ENCODE measurements at regions not wholly inside any gene's neighbourhood (a gene's known extent, or its start where the extent isn't known, plus 50 kb on each side); places are given as distances from the start of the nearest gene placed in this dataset.

DNA sequence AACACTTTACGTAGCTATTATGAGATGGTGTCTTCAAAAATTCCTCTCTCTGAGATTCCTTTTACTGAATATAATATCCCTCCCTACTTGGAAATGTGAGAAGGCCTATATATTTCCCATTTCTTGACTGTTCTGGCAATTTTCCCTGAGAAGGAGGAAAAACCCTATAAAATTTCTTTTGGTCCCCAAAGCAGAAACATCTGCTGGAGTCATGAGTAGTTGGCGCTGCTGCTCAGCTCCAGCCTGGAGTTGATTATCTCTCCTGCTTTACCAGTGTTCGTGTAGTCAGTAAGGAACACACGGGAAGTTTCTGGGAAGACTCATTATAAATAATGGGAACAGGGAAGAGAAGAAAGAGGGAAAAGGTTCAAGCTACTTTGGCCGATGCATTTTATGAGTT lies 680.1 kb downstream of the EPHA3 start:
- intact Hi-C loops (cut with micrococcal nuclease), result no loop called here
- no peak overlapping the region for H3K27ac ChIP-seq (replicated peaks)
- H3K9me3 ChIP-seq (replicated peaks), result no peaks in the 10 kb centered on the region
- no peaks in the 10 kb centered on the region for H3K4me1 ChIP-seq
- TF ChIP-seq, protein P1, sequence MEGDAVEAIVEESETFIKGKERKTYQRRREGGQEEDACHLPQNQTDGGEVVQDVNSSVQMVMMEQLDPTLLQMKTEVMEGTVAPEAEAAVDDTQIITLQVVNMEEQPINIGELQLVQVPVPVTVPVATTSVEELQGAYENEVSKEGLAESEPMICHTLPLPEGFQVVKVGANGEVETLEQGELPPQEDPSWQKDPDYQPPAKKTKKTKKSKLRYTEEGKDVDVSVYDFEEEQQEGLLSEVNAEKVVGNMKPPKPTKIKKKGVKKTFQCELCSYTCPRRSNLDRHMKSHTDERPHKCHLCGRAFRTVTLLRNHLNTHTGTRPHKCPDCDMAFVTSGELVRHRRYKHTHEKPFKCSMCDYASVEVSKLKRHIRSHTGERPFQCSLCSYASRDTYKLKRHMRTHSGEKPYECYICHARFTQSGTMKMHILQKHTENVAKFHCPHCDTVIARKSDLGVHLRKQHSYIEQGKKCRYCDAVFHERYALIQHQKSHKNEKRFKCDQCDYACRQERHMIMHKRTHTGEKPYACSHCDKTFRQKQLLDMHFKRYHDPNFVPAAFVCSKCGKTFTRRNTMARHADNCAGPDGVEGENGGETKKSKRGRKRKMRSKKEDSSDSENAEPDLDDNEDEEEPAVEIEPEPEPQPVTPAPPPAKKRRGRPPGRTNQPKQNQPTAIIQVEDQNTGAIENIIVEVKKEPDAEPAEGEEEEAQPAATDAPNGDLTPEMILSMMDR (IDR thresholded peaks at IDR 0.05; ENCODE audit: borderline replicate concordance), result no peak
- DNase-seq, result no peak
- H3K36me3 ChIP-seq, result no peaks in the 10 kb centered on the region
- H3K4me3 ChIP-seq, result no peak overlapping the region
- H3K27me3 ChIP-seq (ENCODE audit: low read depth), result no peaks in the 10 kb centered on the region

DNA sequence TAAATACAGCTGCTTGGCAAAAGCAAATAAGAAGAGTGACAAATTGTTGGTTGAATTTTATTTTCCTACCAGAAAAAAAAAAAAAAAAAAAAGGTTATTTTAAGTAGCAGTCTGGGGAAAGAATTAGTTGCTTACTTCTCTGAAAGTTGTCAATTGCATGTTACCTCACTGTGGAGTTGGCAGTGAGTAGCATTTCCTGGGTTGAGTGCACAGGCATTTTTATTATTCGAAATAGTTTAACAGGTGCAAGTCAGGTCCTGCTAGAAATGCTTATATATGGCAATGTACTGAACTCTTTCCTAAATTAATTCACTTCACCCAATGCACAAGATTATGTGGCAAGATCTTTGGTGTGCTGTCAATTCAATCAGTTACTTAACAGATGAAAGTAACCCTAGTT lies 680.6 kb downstream of the EPHA3 start:
- Histone ChIP-seq H3K4me3 (no peak overlapping the region), H3K9me3 (replicated peaks) (no peaks in the 10 kb centered on the region), H3K4me1 (no peaks in the 10 kb centered on the region), H3K36me3 (no peaks in the 10 kb centered on the region), H3K27me3 (ENCODE audit: low read depth) (no peaks in the 10 kb centered on the region), H3K27ac (replicated peaks) (no peak overlapping the region)
- TF ChIP-seq, protein P1 (IDR thresholded peaks at IDR 0.05; ENCODE audit: borderline replicate concordance), result no peak
- no peak for DNase-seq
- intact Hi-C loops (cut with micrococcal nuclease), result no loop called here

DNA sequence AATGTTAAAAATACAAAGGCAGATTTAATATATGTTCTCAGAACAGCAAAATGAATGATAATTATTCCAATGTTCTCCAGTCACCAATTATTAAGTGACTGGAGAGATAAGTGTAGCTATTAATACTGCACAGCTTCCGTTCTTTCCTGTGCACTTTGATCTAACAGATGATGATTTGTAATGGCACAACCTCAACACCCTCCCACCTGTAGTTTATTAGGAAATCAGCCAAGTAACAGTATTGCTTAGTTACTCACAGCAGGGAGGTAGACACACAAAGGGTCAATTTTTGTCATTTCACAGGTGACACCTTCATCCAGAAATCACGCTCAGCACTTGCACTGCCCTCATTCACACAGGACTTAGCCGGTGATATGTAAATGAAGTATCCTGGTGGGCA lies 688.1 kb downstream of the EPHA3 start:
- H3K27me3 ChIP-seq (ENCODE audit: low read depth), result no peaks in the 10 kb centered on the region
- intact Hi-C loops (cut with micrococcal nuclease), result no loop called here
- no peaks in the 10 kb centered on the region for H3K4me1 ChIP-seq
- no peak for DNase-seq
- H3K4me3 ChIP-seq, result no peak overlapping the region
- TF ChIP-seq, protein P1 (IDR thresholded peaks at IDR 0.05; ENCODE audit: borderline replicate concordance), result no peak
- H3K27ac ChIP-seq (replicated peaks), result no peak overlapping the region
- H3K36me3 ChIP-seq, result no peaks in the 10 kb centered on the region
- H3K9me3 ChIP-seq (replicated peaks), result no peaks in the 10 kb centered on the region

DNA sequence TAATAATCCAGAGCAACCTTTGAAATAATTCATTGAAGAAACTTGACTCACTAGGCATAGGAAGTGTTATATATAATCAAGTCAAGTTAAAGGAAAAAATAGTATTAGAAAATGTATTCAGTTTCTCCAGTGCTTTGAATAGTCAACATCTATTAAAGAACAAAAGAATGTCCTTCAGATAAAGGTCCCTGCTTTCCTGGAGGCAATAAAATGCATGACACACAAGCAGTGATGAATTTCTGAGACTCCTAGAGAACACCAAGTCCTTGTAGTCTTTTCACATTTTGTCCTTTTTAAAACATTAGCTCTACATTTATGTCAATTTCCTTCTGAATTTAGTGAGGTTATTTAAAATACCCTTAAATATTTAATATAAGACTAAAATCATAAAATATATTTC lies 695.5 kb downstream of the EPHA3 start:
- no peaks in the 10 kb centered on the region for H3K27me3 ChIP-seq (ENCODE audit: low read depth)
- no peaks in the 10 kb centered on the region for H3K9me3 ChIP-seq (replicated peaks)
- H3K27ac ChIP-seq (replicated peaks), result no peak overlapping the region
- DNase-seq, result no peak
- intact Hi-C loops (cut with micrococcal nuclease), result no loop called here
- no peaks in the 10 kb centered on the region for H3K36me3 ChIP-seq
- TF ChIP-seq, protein P1 (IDR thresholded peaks at IDR 0.05; ENCODE audit: borderline replicate concordance), result no peak
- no peaks in the 10 kb centered on the region for H3K4me1 ChIP-seq
- no peak overlapping the region for H3K4me3 ChIP-seq

DNA sequence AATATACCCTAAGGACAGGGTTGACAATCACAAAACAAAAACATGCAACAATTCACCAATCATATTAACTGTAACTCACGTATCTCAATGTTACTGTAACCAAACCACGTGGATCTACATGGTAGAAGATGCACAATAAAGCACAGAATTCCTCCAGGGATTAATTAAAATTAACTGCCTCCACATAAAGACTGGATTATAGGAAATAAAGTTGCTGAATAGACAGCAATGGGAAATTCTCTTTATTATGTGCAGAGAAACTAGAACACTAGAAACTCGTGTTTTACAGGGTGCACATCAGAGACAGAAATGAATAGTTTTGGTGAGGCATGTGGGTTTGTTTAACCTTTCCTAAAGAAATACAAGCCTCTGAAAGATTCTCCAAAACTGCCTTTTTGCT lies 696.3 kb downstream of the EPHA3 start:
- Histone ChIP-seq H3K36me3 (no peaks in the 10 kb centered on the region), H3K27me3 (ENCODE audit: low read depth) (no peaks in the 10 kb centered on the region), H3K4me1 (no peaks in the 10 kb centered on the region), H3K9me3 (replicated peaks) (no peaks in the 10 kb centered on the region), H3K4me3 (no peak overlapping the region), H3K27ac (replicated peaks) (no peak overlapping the region)
- TF ChIP-seq, protein P1 (IDR thresholded peaks at IDR 0.05; ENCODE audit: borderline replicate concordance), result no peak
- intact Hi-C loops (cut with micrococcal nuclease), result no loop called here
- DNase-seq, result no peak

DNA sequence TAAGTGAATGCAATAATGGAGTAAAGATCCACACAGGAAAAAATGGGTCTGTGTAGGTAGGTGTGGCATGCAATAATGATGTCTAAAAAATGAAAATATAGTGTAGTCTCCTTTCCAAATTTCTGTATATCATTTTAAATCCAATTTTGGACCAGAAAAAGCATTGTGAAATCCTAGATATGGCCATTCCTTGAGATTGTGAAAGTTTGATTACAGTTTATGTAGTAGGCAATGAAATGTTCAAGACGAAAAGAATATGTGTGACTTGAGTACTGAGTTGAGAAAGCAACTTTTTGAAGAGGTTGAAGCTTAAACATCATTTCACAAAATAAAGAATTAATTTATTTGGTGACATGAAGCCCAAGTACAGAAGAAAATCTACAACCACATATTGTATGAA lies 698.7 kb downstream of the EPHA3 start:
- intact Hi-C loops (cut with micrococcal nuclease), result no loop called here
- no peak overlapping the region for H3K4me3 ChIP-seq
- no peaks in the 10 kb centered on the region for H3K27me3 ChIP-seq (ENCODE audit: low read depth)
- H3K9me3 ChIP-seq (replicated peaks), result no peaks in the 10 kb centered on the region
- TF ChIP-seq, protein P1 (IDR thresholded peaks at IDR 0.05; ENCODE audit: borderline replicate concordance), result no peak
- H3K27ac ChIP-seq (replicated peaks), result no peak overlapping the region
- H3K4me1 ChIP-seq, result no peaks in the 10 kb centered on the region
- no peaks in the 10 kb centered on the region for H3K36me3 ChIP-seq
- no peak for DNase-seq

Measured in left ventricle myocardium inferior (tissue), 1 donor.